Sigmoid colon (tissue), 6 donors: ENCODE measurements at regions not wholly inside any gene's neighbourhood (a gene's known extent, or its start where the extent isn't known, plus 50 kb on each side); places are given as distances from the start of the nearest gene placed in this dataset.

Source experiments
- DNase-seq: peaks from one replicate; pipeline ENCODE4 v3.0.0-alpha.2; 2019
- H3K27ac ChIP-seq, 4 donors: fragments of 200-600 bp; sonication (generic); one replicate each; pipeline ENCODE4 v1.5.1; 2016 to 2019; ENCODE audit warnings: mild to moderate bottlenecking in 1 of 4
- H3K27me3 ChIP-seq, 3 donors: fragments of 200-600 bp; sonication (generic); one replicate each; pipeline ENCODE4 v1.5.1; 2019; ENCODE audit warnings: mild to moderate bottlenecking in 1 of 3
- H3K36me3 ChIP-seq, 4 donors: fragments of 200-600 bp; sonication (generic); one replicate each; pipeline ENCODE4 v1.5.1; 2016 to 2019
- H3K4me1 ChIP-seq, 4 donors: fragments of 200-600 bp; sonication (generic); one replicate each; pipeline ENCODE4 v1.5.1; 2017 to 2019
- H3K4me3 ChIP-seq, 4 donors: fragments of 200-600 bp; sonication (generic); one replicate each; pipeline ENCODE4 v1.5.1; 2017 to 2019; ENCODE audit warnings: mild to moderate bottlenecking in 2 of 4, moderate library complexity in 1 of 4
- H3K9me3 ChIP-seq, 4 donors: fragments of 200-600 bp in 3 of 4; sonication (generic) in 3 of 4; one replicate each; pipeline versions ENCODE4 v1.5.1 to v1.6.1; 2013 to 2019
- CTCF ChIP-seq, 4 experiments: fragments of 450-650 bp in 3 of 4; fragments of 200-600 bp in 1 of 4; IDR thresholded peaks; one replicate each; pipeline ENCODE4 v1.5.1; 2016 to 2019; ENCODE audit warnings: antibody characterized with exemption in 4 of 4, mild to moderate bottlenecking in 3 of 4, moderate library complexity in 2 of 4
- EP300 ChIP-seq, 4 donors: sonication (generic); formaldehyde crosslinking; IDR thresholded peaks; one replicate each; pipeline ENCODE4 v1.6.1; 2017; ENCODE audit warnings: antibody characterized with exemption in 4 of 4
- POLR2A ChIP-seq, 2 donors: fragments of 450-650 bp; IDR thresholded peaks; one replicate each; pipeline ENCODE4 v1.6.1; 2016; ENCODE audit warnings: antibody characterized with exemption in 2 of 2, mild to moderate bottlenecking in 2 of 2, moderate library complexity in 2 of 2
- POLR2AphosphoS5 ChIP-seq, 4 donors: sonication (generic); formaldehyde crosslinking; IDR thresholded peaks; one replicate each; pipeline ENCODE4 v1.6.1; 2017; ENCODE audit warnings: antibody characterized with exemption in 4 of 4
- WGBS, 2 donors: extraction: QIAGEN DNeasy Blood & Tissue Kit; methylation state at CpG; one replicate each; pipeline ENCODE4 v1.1.7; 2013; 5-methylcytosine and 5-hydroxymethylcytosine counted together
- intact Hi-C: fragments of 100-400 bp; cut with DNase I; formaldehyde crosslinking; loops from one replicate; pipeline ENCODE4 v1.15.1; 2023
- donor health status: healthy with polysubstance abuse.
- donor health status: healthy.

- Histone ChIP-seq H3K27ac (no peak overlapping the region), H3K4me1 (no peaks in the 10 kb centered on the region), H3K4me3 (no peak overlapping the region), H3K9me3 (no peaks in the 10 kb centered on the region), H3K36me3 (no peaks in the 10 kb centered on the region), H3K27me3 (no peaks in the 10 kb centered on the region)
- no peak for DNase-seq
- 82 to 85% methylated on average over 3 of the region's 3 CpGs for WGBS, 2 donors
- intact Hi-C loops = no loop called here
- TF ChIP-seq POLR2A (IDR thresholded peaks at IDR 0.05) (no peak), CTCF (IDR thresholded peaks at IDR 0.05) (no peak), POLR2AphosphoS5 (IDR thresholded peaks at IDR 0.05) (no peak), EP300 (IDR thresholded peaks at IDR 0.05) (no peak)
Observed at GRCh38 chr11:91310085-91310484, 914.5 kb upstream of the FAT3 start.

DNA sequence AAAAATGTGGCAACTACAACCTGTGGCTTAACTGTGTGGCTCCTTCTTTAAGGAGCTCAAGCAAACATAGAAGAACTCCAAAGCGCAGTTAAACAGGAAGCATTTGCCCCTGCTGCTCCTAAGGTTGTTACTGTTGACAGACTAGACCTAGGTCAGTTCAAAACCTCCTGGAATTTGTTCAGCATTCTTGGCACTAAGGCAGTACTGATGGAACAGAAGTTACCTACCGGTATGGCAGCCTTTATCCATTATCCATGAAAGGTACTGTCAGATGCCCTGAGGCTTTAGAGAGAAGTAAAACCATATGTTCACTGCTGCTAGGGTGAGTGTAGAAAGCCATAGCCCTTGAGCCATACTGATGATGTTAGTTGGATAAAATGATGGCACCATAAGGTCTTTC lies 916.5 kb upstream of the FAT3 start:
- H3K4me1 ChIP-seq = no peaks in the 10 kb centered on the region
- intact Hi-C loops = no loop called here
- H3K4me3 ChIP-seq = no peak overlapping the region
- H3K9me3 ChIP-seq = no peaks in the 10 kb centered on the region
- DNase-seq = no peak
- TF ChIP-seq POLR2AphosphoS5 (IDR thresholded peaks at IDR 0.05) (no peak), EP300 (IDR thresholded peaks at IDR 0.05) (no peak)
- H3K36me3 ChIP-seq = no peaks in the 10 kb centered on the region
- H3K27me3 ChIP-seq = no peaks in the 10 kb centered on the region
- WGBS, 2 donors = 38 to 64% methylated on average over 2 of the region's 2 CpGs
- H3K27ac ChIP-seq = peak overlapping the region in 1 of 4 donors; percentile 14

GRCh38 chr11:91305402-91305801 lies 919.2 kb upstream of the FAT3 start:
- no peak overlapping the region for H3K4me3 ChIP-seq
- H3K4me1 ChIP-seq = no peaks in the 10 kb centered on the region
- TF ChIP-seq POLR2AphosphoS5 (IDR thresholded peaks at IDR 0.05) = no peak
- TF ChIP-seq EP300 (IDR thresholded peaks at IDR 0.05) = no peak
- TF ChIP-seq CTCF (IDR thresholded peaks at IDR 0.05) = no peak
- no peak for TF ChIP-seq POLR2A (IDR thresholded peaks at IDR 0.05)
- WGBS, 2 donors = 17 to 38% methylated on average over 2 of the region's 2 CpGs
- H3K27ac ChIP-seq = no peak overlapping the region
- H3K9me3 ChIP-seq = no peaks in the 10 kb centered on the region
- no peak for DNase-seq
- no peaks in the 10 kb centered on the region for H3K27me3 ChIP-seq
- H3K36me3 ChIP-seq = no peaks in the 10 kb centered on the region
- intact Hi-C loops = no loop called here

- no peak for DNase-seq
- Histone ChIP-seq H3K27me3 (no peaks in the 10 kb centered on the region), H3K9me3 (no peaks in the 10 kb centered on the region), H3K27ac (no peak overlapping the region), H3K4me3 (no peak overlapping the region), H3K4me1 (no peaks in the 10 kb centered on the region), H3K36me3 (no peaks in the 10 kb centered on the region)
- intact Hi-C loops = no loop called here
- WGBS, 2 donors = 88 to 92% methylated on average over 2 of the region's 2 CpGs
- TF ChIP-seq POLR2AphosphoS5 (IDR thresholded peaks at IDR 0.05) = no peak
- no peak for TF ChIP-seq POLR2A (IDR thresholded peaks at IDR 0.05)
- TF ChIP-seq CTCF (IDR thresholded peaks at IDR 0.05) = no peak
- no peak for TF ChIP-seq EP300 (IDR thresholded peaks at IDR 0.05)
Observed at GRCh38 chr11:91303749-91304148, 920.9 kb upstream of the FAT3 start.

GRCh38 chr11:91299980-91300379 lies 924.6 kb upstream of the FAT3 start:
- Histone ChIP-seq H3K4me3 (no peak overlapping the region), H3K27ac (no peak overlapping the region), H3K27me3 (no peaks in the 10 kb centered on the region), H3K36me3 (no peaks in the 10 kb centered on the region), H3K9me3 (no peaks in the 10 kb centered on the region), H3K4me1 (no peaks in the 10 kb centered on the region)
- intact Hi-C loops = no loop called here
- no peak for TF ChIP-seq EP300 (IDR thresholded peaks at IDR 0.05)
- TF ChIP-seq POLR2A (IDR thresholded peaks at IDR 0.05) = no peak
- no peak for TF ChIP-seq POLR2AphosphoS5 (IDR thresholded peaks at IDR 0.05)
- no peak for TF ChIP-seq CTCF (IDR thresholded peaks at IDR 0.05)
- DNase-seq = no peak
- WGBS, 2 donors = 76 to 80% methylated on average over 1 of the region's 1 CpG
